ENCODE measurements at regions not wholly inside any gene's neighbourhood (a gene's known extent, or its start where the extent isn't known, plus 50 kb on each side); places are given as distances from the start of the nearest gene placed in this dataset.

- 82 to 89% (median 84%) methylated on average over 3 of the region's 3 CpGs for WGBS, 3 donors
- H3K27ac ChIP-seq: no peak overlapping the region
- H3K9me3 ChIP-seq: no peaks in the 10 kb centered on the region
- H3K27me3 ChIP-seq (ENCODE audit: insufficient read depth in 3 of 3, low read length in 2 of 3): peaks cover 0 to under 1% (median 0%) of the 10 kb centered on the region in 3 donors
- H3K4me1 ChIP-seq: no peaks in the 10 kb centered on the region
- ATAC-seq: no peak
- no peaks in the 10 kb centered on the region for H3K36me3 ChIP-seq (ENCODE audit: insufficient read depth in 1 of 2, low read depth in 1 of 2)
- intact Hi-C loops (cut with DNase I): no loop called here
- TF ChIP-seq CTCF (IDR thresholded peaks at IDR 0.05): no peak
- no peak for DNase-seq
- H3K4me3 ChIP-seq: no peak overlapping the region
Observed at GRCh38 chr18:47492691-47493090, 241.2 kb upstream of the SKOR2 start.

GRCh38 chr18:47490882-47491281 is 239.4 kb upstream of the SKOR2 start:
- Histone ChIP-seq H3K4me3 (no peak overlapping the region), H3K4me1 (no peaks in the 10 kb centered on the region), H3K27ac (no peak overlapping the region), H3K27me3 (ENCODE audit: insufficient read depth in 3 of 3, low read length in 2 of 3) (no peaks in the 10 kb centered on the region), H3K36me3 (ENCODE audit: insufficient read depth in 1 of 2, low read depth in 1 of 2) (no peaks in the 10 kb centered on the region), H3K9me3 (no peaks in the 10 kb centered on the region)
- DNase-seq (no peak), ATAC-seq (no peak)
- WGBS, 3 donors: 37 to 40% (median 40%) methylated on average over 5 of the region's 5 CpGs
- TF ChIP-seq CTCF (IDR thresholded peaks at IDR 0.05): no peak
- intact Hi-C loops (cut with DNase I): no loop called here

- Histone ChIP-seq H3K27me3 (ENCODE audit: insufficient read depth in 3 of 3, low read length in 2 of 3) (no peaks in the 10 kb centered on the region), H3K4me3 (no peak overlapping the region), H3K36me3 (ENCODE audit: insufficient read depth in 1 of 2, low read depth in 1 of 2) (no peaks in the 10 kb centered on the region), H3K9me3 (no peaks in the 10 kb centered on the region), H3K4me1 (no peaks in the 10 kb centered on the region), H3K27ac (no peak overlapping the region)
- intact Hi-C loops (cut with DNase I): no loop called here
- ATAC-seq (no peak), DNase-seq (no peak)
- WGBS, 3 donors: 58 to 77% (median 67%) methylated on average over 5 of the region's 5 CpGs
- TF ChIP-seq CTCF (IDR thresholded peaks at IDR 0.05): no peak
Observed at GRCh38 chr18:47485221-47485797, 233.8 kb upstream of the SKOR2 start.

GRCh38 chr18:47484068-47484467 is 232.6 kb upstream of the SKOR2 start:
- WGBS, 3 donors: 39 to 53% (median 39%) methylated on average over 2 of the region's 2 CpGs
- Histone ChIP-seq H3K4me1 (no peaks in the 10 kb centered on the region), H3K36me3 (ENCODE audit: insufficient read depth in 1 of 2, low read depth in 1 of 2) (no peaks in the 10 kb centered on the region), H3K27ac (no peak overlapping the region), H3K9me3 (no peaks in the 10 kb centered on the region), H3K4me3 (no peak overlapping the region), H3K27me3 (ENCODE audit: insufficient read depth in 3 of 3, low read length in 2 of 3) (no peaks in the 10 kb centered on the region)
- ATAC-seq (no peak), DNase-seq (no peak)
- TF ChIP-seq CTCF (IDR thresholded peaks at IDR 0.05): no peak
- intact Hi-C loops (cut with DNase I): no loop called here

- WGBS, 3 donors: 69 to 72% (median 71%) methylated on average over 4 of the region's 4 CpGs
- no peak for TF ChIP-seq CTCF (IDR thresholded peaks at IDR 0.05)
- intact Hi-C loops (cut with DNase I): no loop called here
Observed at GRCh38 chr18:47480166-47480565, 228.7 kb upstream of the SKOR2 start.

More at GRCh38 chr18:47480166-47480565, 228.7 kb upstream of the SKOR2 start:
- ATAC-seq: no peak
- Histone ChIP-seq H3K36me3 (ENCODE audit: insufficient read depth in 1 of 2, low read depth in 1 of 2) (no peaks in the 10 kb centered on the region), H3K4me1 (no peaks in the 10 kb centered on the region), H3K27me3 (ENCODE audit: insufficient read depth in 3 of 3, low read length in 2 of 3) (peaks cover 0 to 5% (median 0%) of the 10 kb centered on the region in 3 donors), H3K27ac (no peak overlapping the region), H3K4me3 (no peak overlapping the region), H3K9me3 (no peaks in the 10 kb centered on the region)
- DNase-seq: no peak

Measured in psoas muscle (tissue), 7 donors.